GM12878 (cell line): ENCODE measurements at regions not wholly inside any gene's neighbourhood (a gene's known extent, or its start where the extent isn't known, plus 50 kb on each side); places are given as distances from the start of the nearest gene placed in this dataset.

Experiments
- CHD2 ChIP-seq: IDR thresholded peaks from 2 replicates; pipeline ENCODE4 v1.6.1; 2011; ENCODE audit warnings: low read depth, low read length, improper control_type of control experiment, borderline replicate concordance
- EP300 ChIP-seq, 2 experiments: fragments of 150-350 bp in 1 of 2; IDR thresholded peaks; 2 replicates each; pipeline ENCODE4 v1.6.1; 2011 to 2012; ENCODE audit warnings: low read depth in 2 of 2, low read length in 2 of 2, borderline replicate concordance in 1 of 2, improper control_type of control experiment in 1 of 2, inconsistent platforms in 1 of 2; ENCODE audit not compliant: control insufficient read depth in 1 of 2
- TF ChIP-seq, protein P1 (sequence below), 3 experiments: IDR thresholded peaks in 2 of 3; conservative IDR thresholded peaks in 1 of 3; 2 replicates each; pipeline ENCODE4 v1.5.1; 2011; ENCODE audit warnings: low read depth in 3 of 3, low read length in 3 of 3, mild to moderate bottlenecking in 3 of 3, control low read depth in 2 of 3, moderate library complexity in 2 of 3, inconsistent platforms in 1 of 3, mixed read lengths in 1 of 3; ENCODE audit not compliant: control insufficient read depth in 2 of 3, insufficient read depth in 1 of 3; ENCODE audit errors: extremely low read depth in 1 of 3
- TF ChIP-seq, protein P2 (sequence below): IDR thresholded peaks from 2 replicates; pipeline ENCODE4 v1.6.1; 2012; ENCODE audit warnings: mild to moderate bottlenecking, low read depth, low read length
- TF ChIP-seq, protein P3 (sequence below): fragments of 450-650 bp; IDR thresholded peaks from 2 replicates; pipeline ENCODE4 v1.6.1; 2017; ENCODE audit warnings: mild to moderate bottlenecking, low read depth, inconsistent platforms; ENCODE audit not compliant: poor library complexity, severe bottlenecking

DNA sequence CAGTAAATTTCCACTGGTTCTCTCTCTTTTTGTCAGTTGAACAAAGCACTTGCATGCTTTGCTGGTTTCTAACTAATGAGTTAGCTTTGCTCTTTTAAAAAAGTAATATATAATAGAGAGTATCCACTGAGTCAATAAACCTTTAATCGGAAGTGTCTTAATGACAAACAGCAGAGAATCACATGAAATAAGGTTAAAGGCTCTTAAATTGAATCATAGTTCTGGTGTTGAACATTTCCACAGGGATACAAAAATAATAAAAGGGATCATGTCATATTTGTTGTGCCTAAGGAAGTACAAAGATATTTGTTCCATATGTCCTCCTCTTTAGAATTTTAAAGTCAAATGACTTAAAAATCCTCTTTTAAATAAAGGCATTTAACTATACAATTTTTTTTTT lies 362.6 kb downstream of the LRIG3 start:
- TF ChIP-seq, protein P1, sequence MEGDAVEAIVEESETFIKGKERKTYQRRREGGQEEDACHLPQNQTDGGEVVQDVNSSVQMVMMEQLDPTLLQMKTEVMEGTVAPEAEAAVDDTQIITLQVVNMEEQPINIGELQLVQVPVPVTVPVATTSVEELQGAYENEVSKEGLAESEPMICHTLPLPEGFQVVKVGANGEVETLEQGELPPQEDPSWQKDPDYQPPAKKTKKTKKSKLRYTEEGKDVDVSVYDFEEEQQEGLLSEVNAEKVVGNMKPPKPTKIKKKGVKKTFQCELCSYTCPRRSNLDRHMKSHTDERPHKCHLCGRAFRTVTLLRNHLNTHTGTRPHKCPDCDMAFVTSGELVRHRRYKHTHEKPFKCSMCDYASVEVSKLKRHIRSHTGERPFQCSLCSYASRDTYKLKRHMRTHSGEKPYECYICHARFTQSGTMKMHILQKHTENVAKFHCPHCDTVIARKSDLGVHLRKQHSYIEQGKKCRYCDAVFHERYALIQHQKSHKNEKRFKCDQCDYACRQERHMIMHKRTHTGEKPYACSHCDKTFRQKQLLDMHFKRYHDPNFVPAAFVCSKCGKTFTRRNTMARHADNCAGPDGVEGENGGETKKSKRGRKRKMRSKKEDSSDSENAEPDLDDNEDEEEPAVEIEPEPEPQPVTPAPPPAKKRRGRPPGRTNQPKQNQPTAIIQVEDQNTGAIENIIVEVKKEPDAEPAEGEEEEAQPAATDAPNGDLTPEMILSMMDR (IDR thresholded peaks at IDR 0.05 in 2 of 3, conservative IDR thresholded peaks at IDR 0.05 in 1 of 3; ENCODE audit: control insufficient read depth in 2 of 3, extremely low read depth in 1 of 3, insufficient read depth in 1 of 3, low read depth in 3 of 3, low read length in 3 of 3): no peak
- TF ChIP-seq, protein P2, sequence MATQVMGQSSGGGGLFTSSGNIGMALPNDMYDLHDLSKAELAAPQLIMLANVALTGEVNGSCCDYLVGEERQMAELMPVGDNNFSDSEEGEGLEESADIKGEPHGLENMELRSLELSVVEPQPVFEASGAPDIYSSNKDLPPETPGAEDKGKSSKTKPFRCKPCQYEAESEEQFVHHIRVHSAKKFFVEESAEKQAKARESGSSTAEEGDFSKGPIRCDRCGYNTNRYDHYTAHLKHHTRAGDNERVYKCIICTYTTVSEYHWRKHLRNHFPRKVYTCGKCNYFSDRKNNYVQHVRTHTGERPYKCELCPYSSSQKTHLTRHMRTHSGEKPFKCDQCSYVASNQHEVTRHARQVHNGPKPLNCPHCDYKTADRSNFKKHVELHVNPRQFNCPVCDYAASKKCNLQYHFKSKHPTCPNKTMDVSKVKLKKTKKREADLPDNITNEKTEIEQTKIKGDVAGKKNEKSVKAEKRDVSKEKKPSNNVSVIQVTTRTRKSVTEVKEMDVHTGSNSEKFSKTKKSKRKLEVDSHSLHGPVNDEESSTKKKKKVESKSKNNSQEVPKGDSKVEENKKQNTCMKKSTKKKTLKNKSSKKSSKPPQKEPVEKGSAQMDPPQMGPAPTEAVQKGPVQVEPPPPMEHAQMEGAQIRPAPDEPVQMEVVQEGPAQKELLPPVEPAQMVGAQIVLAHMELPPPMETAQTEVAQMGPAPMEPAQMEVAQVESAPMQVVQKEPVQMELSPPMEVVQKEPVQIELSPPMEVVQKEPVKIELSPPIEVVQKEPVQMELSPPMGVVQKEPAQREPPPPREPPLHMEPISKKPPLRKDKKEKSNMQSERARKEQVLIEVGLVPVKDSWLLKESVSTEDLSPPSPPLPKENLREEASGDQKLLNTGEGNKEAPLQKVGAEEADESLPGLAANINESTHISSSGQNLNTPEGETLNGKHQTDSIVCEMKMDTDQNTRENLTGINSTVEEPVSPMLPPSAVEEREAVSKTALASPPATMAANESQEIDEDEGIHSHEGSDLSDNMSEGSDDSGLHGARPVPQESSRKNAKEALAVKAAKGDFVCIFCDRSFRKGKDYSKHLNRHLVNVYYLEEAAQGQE: no peak
- TF ChIP-seq CHD2 (no peak), EP300 (IDR thresholded peaks at IDR 0.05; ENCODE audit: borderline replicate concordance in 1 of 2, control insufficient read depth in 1 of 2, low read depth in 2 of 2, low read length in 2 of 2) (no peak)
- TF ChIP-seq, protein P3, sequence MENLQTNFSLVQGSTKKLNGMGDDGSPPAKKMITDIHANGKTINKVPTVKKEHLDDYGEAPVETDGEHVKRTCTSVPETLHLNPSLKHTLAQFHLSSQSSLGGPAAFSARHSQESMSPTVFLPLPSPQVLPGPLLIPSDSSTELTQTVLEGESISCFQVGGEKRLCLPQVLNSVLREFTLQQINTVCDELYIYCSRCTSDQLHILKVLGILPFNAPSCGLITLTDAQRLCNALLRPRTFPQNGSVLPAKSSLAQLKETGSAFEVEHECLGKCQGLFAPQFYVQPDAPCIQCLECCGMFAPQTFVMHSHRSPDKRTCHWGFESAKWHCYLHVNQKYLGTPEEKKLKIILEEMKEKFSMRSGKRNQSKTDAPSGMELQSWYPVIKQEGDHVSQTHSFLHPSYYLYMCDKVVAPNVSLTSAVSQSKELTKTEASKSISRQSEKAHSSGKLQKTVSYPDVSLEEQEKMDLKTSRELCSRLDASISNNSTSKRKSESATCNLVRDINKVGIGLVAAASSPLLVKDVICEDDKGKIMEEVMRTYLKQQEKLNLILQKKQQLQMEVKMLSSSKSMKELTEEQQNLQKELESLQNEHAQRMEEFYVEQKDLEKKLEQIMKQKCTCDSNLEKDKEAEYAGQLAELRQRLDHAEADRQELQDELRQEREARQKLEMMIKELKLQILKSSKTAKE: no peak
